ENCODE measurements at regions not wholly inside any gene's neighbourhood (a gene's known extent, or its start where the extent isn't known, plus 50 kb on each side); places are given as distances from the start of the nearest gene placed in this dataset.

DNA sequence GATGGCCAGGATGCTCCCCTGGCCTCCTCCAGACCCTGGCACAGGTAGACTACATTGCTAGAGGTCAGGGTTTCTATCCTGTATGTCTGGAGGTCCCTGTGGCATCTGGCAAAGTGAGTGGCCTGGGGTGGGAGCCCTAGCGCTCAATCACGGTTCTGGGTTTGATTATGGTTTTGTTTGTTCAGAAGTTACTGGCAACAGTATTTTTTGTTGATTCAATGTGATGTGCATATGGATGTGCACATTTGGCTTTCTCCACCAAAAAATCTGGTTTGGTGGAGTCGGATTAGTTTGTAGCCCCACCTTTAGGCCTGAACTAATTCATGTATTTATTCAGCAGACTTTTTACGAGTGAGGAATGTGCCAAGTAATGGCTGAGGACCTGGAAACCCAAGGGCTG lies 109.7 kb downstream of the VEGFA start:
- DNase-seq, result no peak

DNA sequence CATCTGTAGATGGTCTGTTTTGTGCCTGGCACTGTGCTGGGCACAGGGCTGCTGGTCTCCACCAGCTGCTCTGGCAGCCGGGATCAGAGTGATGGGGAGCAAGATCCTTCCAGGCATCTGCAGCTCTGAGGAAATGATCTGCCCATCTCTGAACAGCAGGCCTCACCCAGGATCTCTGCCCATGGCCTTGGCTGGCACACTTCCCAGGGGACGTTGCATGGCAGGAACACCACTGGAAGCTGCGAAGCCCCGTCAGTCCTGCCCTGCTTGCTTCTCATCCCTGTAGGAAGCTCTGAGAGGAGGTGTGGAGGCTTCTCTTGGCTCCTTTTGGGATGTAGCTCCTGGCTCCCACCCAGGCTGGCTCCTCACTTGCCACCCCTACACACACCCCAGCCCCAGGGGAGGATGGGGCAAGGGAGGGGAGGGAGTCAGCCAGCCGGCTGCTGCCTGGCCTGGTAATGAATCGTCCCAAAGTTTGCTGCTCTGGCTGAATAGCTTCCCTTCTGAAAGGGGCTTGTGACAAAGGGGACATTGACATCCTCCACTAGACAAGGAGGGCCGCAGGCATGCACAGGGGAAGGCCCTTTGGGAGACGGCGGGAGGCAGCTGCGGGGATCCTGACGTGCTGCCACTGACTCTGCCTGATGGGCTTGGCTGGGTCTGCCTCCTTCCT lies 108.9 kb downstream of the VEGFA start:
- DNase-seq, result no peak

DNA sequence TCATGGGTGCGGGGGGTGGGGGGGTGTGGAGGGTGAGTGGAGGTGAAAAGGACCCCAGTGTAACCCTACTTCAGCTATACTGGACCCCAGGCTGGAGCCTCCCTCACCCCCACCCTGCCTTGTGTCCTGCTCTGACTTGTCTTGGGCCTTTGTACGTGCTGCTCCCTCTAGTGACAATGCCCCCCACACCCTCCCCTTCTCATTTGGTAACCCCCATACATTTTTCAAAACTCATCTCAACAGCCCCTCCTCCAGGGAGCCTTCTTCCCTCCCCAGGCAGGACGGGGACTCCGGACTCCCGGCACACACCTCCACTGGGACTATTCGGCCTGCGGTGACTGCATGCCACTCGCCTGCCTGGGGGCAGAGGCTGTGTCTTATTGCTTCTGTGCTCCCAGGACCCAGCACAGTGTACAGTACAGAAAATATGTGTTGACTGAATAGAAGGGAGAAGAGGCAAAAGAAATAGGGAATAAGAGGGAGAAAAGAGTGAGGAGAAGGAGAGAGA lies 108.2 kb downstream of the VEGFA start:
- no peak for DNase-seq

DNA sequence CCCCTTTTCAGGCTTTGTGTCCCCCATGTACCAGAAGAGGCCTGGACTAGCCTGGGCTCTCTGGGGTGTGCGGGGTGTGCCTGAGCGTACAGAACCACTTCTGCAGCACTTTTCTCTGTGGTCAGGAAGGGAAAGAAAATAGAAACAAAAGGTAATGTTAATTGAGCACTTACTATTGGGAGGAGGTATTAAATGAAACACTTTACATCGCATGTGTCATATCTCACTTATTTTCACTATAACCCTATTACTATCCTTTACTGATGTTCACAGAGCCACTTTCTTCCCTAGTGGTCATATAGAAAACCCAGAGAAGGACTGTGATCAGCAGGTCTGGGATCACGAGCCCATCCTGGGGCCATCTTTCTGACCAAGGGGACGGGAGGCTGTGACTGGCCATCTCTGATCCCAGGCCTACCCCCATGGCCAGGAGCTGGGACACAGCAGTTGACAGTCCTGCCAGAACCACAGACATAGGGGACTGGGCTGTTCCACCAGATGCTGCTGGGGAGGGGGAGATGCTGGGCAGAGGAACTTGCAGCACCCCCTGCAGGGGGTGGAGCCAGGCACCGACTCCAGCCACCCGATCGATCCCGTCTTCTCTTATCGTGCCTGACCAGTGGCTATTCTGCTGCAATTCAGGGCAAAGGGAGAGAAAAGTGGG lies 107.6 kb downstream of the VEGFA start:
- no peak for DNase-seq

DNA sequence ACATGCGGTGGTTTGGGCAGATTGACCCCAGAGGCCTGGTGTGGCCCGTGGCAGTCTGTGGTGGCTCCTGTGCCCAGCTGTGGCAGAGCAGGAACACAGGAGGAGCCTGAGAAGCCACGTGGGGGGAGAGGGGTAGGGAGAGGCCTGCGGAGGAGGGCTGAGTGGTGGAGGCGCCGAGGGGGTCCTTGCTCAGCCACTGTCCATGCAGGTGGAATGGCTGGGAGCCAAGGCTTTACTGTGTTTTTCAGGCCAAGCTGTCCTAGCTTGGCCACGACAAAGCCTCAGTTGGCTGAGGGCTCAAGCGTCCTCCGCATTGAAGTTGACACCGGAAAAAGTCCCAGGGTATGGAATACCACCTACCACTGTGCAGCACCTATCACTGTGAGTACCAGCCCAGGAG lies 107.0 kb downstream of the VEGFA start:
- no peak for DNase-seq

DNA sequence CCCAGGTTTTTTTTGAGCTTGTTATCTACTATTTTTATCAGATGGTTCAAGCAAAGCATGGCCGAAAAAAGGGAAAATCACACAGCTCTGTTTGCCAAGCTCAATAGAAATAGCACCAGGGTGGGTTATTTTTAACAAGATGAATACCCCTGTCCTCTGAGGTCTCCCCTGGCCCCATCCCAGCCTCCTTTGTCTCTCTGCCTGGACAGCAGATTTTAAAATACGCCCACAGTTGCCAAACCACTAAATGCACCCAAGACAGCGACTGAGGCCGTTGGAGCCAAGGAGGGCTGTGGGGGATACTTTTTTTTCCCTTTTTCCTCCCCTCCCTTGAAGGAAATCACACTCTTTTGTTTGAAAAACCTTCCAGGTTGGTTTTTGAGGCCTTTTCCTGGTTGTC lies 106.6 kb downstream of the VEGFA start:
- no peak for DNase-seq

DNA sequence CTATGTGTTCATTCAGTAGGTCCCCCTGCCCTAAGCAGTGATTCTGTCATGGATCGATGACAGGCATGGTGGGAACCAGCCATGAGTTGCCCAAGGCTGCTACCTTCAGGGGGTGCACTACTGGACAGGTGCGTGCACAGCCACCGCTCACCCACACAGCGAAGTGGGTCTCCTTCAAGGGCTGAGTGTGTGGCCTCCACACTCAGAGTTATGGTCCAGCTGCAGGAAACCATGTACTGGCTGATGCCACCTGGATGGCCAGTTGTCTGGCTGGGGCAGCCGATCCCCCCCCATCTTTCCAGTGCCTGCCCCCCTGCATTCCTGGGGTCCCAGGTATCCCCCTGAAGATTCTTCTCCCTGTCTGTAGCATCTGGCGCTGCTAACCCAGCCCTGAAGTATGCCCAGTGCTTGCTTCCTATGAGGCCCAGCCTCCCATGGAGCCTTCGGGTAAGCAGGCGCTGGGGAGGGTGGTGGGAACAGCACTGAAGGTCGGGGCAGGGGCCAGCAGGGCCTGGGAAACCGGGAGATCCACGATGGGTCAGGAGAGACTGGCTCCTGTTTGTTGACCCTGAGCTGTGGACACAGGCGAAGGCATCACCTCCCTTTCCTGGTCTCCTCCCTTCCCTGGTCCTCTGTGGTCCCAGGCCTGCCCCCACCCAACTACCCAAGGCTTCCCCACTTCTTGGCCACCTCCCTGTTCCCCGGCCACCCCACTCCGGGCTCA lies 106.0 kb downstream of the VEGFA start:
- DNase-seq, result no peak

DNA sequence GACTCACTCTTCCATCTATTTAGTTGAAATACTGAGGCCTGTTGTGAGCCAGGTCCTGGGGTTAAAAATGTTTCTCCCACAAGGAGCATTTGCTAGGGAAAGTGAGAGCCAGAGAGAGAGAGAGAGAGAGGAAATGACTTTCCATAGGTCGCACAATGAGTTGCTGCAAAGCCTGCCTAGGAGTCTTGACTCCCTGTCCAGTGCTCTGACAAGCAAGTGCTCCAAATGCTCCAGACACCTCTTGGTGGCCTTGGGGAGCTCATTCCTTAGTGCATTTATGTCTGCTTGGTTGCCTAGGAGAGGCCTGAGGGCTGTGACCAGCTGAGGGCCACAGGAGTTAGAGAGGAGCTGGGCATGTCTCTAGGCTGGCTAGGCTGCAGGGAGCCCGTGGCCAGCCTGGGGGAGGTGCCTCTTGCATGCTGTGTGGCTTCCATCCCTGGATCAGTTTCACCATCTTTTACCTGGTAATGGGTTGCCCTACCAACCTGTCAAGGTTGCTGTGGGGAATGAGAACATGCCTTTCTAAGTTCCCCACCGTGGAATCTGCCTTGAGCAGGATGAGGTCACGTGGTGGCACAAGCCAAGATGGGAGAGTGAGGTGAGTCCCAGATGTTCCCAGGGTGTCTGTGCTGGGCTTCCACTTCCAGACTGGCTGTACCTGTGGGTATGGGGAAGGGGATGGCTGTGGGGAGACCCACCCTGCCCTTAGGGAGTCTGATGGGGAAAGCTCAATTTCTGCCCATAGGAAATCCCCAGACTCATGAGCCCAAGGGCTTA lies 105.0 kb downstream of the VEGFA start:
- no peak for DNase-seq

DNA sequence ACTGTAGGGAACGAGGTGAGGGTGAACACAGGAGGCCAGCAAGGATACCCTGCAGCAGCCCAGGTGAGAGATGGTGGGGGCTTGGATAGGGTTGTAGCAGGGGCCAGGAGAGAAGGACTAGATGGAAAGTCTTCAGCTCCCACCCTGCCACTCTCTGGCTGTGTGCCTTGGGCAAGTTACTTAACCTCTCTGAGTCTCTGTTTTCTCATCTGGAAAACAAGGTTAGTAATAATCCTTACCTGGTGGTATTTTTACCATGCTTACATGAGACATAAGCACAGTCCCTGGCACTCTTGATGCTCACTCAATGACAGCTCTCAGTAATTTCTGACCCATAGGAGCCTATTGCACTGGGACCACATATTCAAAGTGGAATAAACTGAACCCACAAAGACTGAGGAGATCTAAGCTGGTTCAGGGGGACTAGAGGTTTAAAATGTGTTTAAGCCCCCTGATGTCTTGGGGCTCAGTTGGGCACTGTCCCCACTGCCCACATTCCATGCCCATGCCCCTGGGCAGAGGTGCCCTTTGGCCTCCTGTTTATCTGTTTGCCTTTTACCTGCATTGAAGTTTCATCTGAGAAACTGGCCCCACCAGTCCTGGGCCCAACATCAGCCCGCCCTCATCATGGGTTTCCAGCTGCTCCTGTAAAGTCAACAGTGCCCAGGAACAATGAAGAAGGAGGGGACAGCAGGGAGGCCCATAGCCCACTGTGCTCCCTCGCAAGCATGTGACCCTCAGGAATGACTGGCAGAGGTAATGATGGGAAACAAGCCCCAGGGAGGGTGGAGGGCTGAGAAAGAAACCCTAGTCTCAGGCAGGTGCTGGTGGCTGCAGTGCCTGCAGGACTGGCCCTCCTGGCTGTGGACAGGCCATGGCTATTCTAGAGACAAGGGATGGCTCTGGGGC lies 104.0 kb downstream of the VEGFA start:
- DNase-seq, result peak in 1 of 2 experiments; percentile 34

DNA sequence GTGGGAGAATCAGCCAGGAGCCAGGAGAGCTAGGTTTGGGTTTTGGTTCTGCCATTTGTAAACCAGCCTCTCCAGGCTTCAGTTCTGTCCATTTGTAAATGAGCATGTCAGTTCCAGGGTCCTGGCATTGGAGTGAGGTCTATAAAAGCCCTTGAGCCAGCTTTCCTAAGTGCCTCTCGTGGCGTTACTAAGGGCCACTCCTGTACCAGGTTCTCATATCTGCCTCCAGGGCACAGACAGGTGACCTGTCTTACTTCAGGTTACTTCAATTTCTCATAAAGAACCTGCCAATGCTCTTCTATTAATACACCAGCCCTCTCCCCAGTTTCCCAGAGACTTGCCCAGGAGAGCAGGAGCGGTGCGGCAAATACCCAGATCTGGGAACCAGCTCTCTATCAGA lies 101.9 kb downstream of the VEGFA start:
- peak; percentile 57 to 60 for DNase-seq

DNA sequence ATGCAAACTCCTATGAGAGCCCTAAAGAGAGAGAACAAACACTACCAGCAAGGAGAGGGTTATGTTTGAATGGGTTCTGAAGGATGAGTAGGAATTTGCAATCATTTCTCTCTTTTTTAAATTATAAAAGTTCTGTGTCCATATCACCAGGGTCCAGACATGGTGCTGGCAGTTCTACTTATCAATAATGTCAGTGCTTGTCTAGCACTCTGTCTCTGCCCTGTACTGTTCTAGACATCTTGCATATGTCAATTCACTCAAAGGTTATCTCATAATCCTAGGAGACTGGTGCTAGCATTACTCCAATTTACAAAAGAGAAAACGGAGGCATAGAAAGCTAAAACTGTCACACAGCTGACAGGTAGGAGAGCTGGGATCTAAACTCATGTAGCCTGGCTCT lies 101.3 kb downstream of the VEGFA start:
- no peak for DNase-seq

DNA sequence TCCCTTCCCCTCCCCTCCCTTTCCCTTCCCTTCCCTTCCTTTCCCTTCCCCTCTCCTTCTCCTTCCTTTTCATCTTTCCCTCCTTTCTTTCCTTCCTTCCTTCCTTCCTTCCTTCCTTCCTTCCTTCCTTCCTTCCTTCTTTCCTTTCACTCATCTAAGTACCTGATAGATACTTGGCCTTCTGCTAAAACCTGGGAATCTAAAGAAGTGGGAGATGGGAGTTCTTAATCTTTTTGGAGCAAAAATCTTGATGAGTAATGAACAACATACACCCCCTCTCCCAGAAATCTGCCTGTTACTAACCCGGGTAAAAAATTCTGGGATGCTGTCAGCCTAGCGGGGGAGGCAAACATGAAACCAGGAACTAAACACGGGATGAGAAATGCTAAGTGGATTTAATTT lies 100.7 kb downstream of the VEGFA start:
- DNase-seq, result no peak

DNA sequence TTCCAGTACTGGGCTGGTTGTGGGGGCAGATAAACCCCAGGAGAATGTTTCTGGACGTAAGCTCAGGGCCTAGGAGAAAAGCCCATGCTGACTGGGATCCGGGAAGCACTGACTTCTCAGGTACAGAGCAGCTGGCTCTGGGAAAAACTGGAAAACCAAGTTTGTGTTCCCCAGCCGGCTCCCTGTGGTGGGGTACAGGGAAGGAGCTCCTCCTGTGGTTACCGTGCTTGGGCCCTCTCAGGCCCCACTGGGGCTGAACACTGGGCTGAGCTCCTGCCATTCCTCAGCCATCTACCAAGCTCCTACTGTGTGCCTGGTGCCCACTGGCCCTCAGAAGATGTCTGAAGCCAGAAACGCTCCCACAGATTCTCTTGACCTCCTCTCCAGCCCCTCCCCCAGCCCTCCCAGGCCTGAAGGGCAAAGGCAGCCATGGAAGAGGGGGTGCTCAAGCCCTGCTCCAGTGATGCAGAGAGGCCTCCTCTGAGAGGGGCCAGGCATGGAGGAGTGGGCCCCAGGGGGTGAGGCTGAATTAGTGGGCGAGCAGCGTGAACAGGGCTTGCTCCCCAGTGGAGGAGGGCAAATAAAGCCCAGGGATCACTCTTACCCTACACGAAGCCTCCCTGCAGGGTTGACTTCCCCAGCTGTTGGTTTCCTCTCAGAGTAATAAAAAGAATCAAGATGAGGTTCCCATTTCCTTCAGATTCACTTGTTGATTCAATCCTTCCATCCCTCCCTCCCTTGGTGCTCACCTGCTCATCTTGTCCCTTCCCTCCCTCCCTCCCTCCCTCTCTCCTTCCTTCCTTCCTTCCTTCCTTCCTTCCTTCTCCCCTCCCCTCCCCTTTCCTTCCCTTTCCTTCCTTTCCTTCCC lies 100.0 kb downstream of the VEGFA start:
- no peak for DNase-seq

DNA sequence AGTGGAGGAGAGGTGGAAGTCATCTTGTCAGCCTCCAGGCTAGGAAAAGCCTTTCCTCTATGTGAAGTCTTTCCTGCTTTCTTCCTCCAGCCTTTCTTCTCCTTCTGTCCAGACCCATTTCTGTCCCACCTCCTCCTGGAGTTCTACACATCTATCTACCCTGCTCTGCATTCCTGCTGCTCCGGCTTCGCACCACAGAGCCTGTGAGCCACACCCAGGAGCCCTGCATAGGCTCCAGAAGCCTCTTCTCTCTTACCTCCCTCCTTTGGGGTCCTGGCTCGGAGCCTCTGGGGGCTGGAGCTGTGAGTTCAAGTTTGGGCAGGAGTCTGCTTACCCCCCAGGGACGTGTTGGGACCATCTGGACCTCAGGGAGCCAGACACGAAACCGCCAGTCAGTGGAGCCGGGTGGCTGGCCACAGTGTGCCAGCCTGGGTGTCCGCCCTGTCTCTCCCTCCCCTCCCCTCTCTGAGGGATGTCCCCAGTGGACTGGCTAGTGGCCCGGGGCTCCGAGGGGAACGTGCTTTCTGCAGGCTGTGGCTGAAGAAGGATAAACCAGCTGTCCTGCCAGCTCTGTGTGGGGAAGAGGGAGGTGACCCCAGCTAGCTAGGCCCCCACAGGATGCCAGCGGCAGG lies 99.2 kb downstream of the VEGFA start:
- no peak for DNase-seq

DNA sequence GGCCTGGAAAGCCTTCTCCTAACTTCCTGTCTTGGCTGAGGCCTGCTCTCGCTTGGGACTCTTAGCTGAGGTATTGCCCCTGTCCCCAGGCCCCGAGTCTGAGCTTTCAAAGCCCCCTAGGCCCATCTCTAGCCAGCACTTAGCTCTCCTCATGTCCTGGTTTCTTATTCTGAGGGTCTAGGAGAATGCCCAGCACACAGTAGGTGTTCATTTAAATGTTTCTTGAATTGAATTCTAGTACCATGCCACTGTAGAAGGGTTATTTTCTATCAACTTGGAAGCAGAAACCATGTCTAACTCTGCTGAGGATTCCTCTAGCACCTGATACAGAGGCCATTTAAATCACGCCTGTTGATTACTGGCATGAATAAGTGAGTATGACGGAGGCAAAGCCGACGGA lies 98.5 kb downstream of the VEGFA start:
- no peak for DNase-seq

DNA sequence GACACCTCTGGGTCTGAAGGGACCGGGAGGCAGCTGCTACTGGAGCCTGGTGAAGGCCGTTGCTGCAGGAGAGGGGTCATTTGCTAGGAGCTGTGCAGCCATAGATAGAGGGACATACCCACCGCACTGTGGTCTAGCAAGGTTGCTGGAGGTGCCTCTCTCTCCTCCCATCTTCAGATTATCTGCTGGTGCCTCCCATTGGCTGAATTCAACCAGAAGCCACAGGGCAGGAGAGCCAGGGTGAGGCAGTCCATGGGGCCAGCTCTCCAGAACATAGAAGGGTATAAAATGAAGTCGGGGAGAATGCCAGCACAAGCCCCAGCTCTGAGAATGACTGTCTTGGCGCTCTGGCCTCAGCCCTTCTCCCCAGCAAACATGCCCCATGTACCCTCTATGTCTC lies 98.0 kb downstream of the VEGFA start:
- DNase-seq, result no peak

DNA sequence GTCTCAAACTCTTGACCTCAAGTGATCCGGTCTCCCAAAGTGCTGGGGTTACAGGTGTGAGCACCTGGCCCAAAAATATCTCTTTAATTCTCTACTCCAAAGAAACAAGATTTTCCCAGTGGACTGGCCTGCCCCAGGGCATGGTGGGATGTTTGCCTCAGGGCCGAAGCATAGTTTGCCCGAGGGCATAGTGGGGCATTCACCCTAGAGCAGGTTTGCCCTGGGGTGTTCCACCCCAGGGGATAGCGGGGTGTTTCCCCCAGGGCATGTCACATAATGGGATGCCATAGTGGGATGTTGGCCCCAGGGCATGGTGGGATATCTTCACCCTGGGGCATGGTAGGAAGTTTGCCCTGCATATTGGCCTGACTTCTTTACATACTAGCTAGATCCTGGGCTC lies 97.2 kb downstream of the VEGFA start:
- DNase-seq, result no peak

DNA sequence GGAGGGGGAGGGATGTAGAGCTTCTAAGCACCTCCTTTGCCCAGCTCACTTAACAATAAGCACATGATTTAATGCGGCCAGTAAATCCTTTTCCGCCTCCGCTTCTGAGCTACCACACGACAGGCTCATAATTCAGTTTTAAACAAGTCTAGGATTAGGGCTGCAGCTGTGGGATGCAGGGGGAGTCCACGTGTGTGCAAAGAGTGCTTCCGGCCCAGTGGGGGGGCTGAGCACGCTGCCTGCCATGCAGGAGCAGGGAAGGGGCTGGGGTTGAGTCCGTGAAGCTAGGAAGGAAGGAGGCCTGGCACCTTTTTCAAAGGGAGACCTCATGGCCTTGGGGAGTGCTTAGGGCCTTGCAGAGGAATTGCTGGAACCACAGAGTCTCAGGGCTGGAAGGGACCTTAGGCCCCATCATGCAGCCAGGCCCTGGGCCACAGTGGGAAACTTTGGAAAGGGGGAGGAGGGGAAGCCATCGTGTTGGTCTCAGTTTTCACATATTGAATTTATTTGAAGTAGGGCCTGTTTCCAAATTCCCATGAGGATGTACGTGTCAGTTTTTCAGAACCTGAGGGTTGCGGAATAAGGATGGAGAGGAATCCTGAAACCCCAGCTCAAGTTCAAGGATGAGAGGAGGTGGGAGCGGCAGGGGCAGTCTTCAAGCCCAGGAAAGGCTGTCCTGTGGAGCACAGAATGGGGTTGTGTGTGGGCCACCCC lies 96.1 kb downstream of the VEGFA start:
- DNase-seq, result no peak

DNA sequence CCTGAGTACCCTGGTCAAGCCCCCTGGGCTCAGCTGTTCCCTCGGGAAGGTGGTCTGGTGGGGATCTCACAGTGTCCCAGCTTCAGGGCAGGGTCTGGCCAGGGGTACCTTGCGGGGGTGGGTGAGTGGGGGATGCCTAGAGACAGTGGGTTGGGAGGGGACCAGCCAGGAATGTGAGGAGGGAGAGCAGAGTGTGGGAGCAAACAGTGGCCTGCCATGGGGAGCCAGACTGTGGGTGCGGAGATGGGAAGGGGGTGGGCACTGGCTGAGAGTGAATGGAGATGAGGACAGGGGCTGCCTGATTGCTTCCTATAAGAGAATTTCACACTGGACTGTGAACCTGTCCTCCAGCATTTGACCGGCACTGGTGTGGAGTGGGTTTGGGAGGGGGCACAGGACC lies 95.1 kb downstream of the VEGFA start:
- DNase-seq, result no peak

DNA sequence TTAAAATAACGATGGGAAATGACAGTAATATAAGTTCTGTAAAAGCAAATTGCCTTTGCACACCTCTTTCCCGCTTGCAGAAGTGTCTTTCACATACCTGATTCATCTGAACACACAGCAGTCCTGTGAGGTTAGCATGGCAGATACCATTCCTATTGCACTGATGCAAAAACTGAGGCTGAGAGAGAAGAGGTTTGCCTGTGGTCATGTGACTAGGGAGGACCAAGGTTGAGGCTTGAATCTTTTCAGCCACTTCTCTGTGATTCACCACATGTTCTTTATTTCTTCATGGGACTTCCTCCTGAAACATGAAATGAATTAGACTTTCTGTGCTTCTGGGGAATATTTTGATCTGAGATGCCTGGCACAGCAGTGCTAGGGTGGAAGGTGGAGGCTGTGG lies 92.9 kb downstream of the VEGFA start:
- no peak for DNase-seq
